ENCODE measurements at regions not wholly inside any gene's neighbourhood (a gene's known extent, or its start where the extent isn't known, plus 50 kb on each side); places are given as distances from the start of the nearest gene placed in this dataset.

- TF ChIP-seq POLR2AphosphoS5 (IDR thresholded peaks at IDR 0.05; ENCODE audit: low read depth, low read length), result no peak
- TF ChIP-seq POLR2A (IDR thresholded peaks at IDR 0.05; ENCODE audit: low read depth, low read length), result no peak
These were observed 61.7 kb upstream of the LYRM9 start for GRCh38 chr17:27954548-27955495.

Measured in GM12892 (cell line).